ENCODE measurements at regions not wholly inside any gene's neighbourhood (a gene's known extent, or its start where the extent isn't known, plus 50 kb on each side); places are given as distances from the start of the nearest gene placed in this dataset.
"Not testable (repeated sequence)": the region's sequence is repeated elsewhere in the genome, so short reads cannot be mapped to it uniquely, and the experiment has no call there.

GRCh38 chr2:208608122-208608835 is 201.7 kb downstream of the PTH2R start:
- DNase-seq, result no peak

- no peak for DNase-seq
Observed at GRCh38 chr2:208609166-208609804, 202.7 kb downstream of the PTH2R start.

GRCh38 chr2:208615675-208616074 is 209.1 kb downstream of the PTH2R start:
- DNase-seq, result not testable (repeated sequence)

- DNase-seq, result no peak
Observed at GRCh38 chr2:208618220-208618619, 211.6 kb downstream of the PTH2R start.

- no peak for DNase-seq
Observed at GRCh38 chr2:208619993-208620392, 213.4 kb downstream of the PTH2R start.

- DNase-seq, result no peak
Observed at GRCh38 chr2:208620487-208620978, 213.9 kb downstream of the PTH2R start.

GRCh38 chr2:208627110-208627884 is 220.7 kb downstream of the PTH2R start:
- DNase-seq, result no peak

GRCh38 chr2:208627916-208628315 is 221.3 kb downstream of the PTH2R start:
- no peak for DNase-seq

- DNase-seq, result no peak
Observed at GRCh38 chr2:208638059-208638458, 231.5 kb downstream of the PTH2R start.

- DNase-seq, result no peak
Observed at GRCh38 chr2:208642125-208642779, 235.7 kb downstream of the PTH2R start.

GRCh38 chr2:208643145-208643544 is 236.6 kb downstream of the PTH2R start:
- DNase-seq, result no peak

GRCh38 chr2:208645226-208645625 is 238.6 kb downstream of the PTH2R start:
- DNase-seq, result no peak

GRCh38 chr2:208648368-208648767 is 241.8 kb downstream of the PTH2R start:
- DNase-seq, result no peak

GRCh38 chr2:208653383-208653782 is 246.8 kb downstream of the PTH2R start:
- DNase-seq, result no peak

- no peak for DNase-seq
Observed at GRCh38 chr2:208654056-208654455, 247.5 kb downstream of the PTH2R start.

GRCh38 chr2:208657468-208657867 is 250.9 kb downstream of the PTH2R start:
- no peak for DNase-seq

GRCh38 chr2:208669394-208669793 is 262.8 kb downstream of the PTH2R start:
- no peak for DNase-seq

- no peak for DNase-seq
Observed at GRCh38 chr2:208671284-208671683, 264.7 kb downstream of the PTH2R start.

GRCh38 chr2:208671886-208672680 is 265.5 kb downstream of the PTH2R start:
- DNase-seq, result no peak

- DNase-seq, result no peak
Observed at GRCh38 chr2:208673631-208674030, 267.0 kb downstream of the PTH2R start.

- no peak for DNase-seq
Observed at GRCh38 chr2:208674919-208675318, 268.3 kb downstream of the PTH2R start.

GRCh38 chr2:208685929-208686328 is 279.3 kb downstream of the PTH2R start:
- not testable (repeated sequence) for DNase-seq

Measured in stimulated activated CD4-positive, alpha-beta T cell treated with anti-CD3 and anti-CD28 coated beads, Interleukin-15, amount 100 ng/mL, for 24 hours (primary cell).